Loucy (cell line): ENCODE measurements at regions not wholly inside any gene's neighbourhood (a gene's known extent, or its start where the extent isn't known, plus 50 kb on each side); places are given as distances from the start of the nearest gene placed in this dataset.
"Not testable (repeated sequence)": the region's sequence is repeated elsewhere in the genome, so short reads cannot be mapped to it uniquely, and the experiment has no call there.

Source experiments
- H2AFZ ChIP-seq: fragments of 200-600 bp; sonication (generic); 2 replicates; pipeline ENCODE4 v1.6.0; 2016; ENCODE audit warnings: antibody characterized with exemption, mild to moderate bottlenecking, low read length, moderate library complexity
- H3F3A ChIP-seq: fragments of 200-600 bp; 2 replicates; pipeline ENCODE4 v1.6.0; 2016; ENCODE audit warnings: antibody characterized with exemption, low read depth, mild to moderate bottlenecking
- H3K27me3 ChIP-seq: fragments of 200-600 bp; sonication (generic); 2 replicates; pipeline ENCODE4 v1.6.1; 2014; ENCODE audit warnings: low read length, mild to moderate bottlenecking; ENCODE audit not compliant: insufficient read depth, poor library complexity, severe bottlenecking
- H3K36me3 ChIP-seq: fragments of 200-600 bp; sonication (generic); 2 replicates; pipeline ENCODE4 v1.6.1; 2016; ENCODE audit warnings: low read length; ENCODE audit not compliant: insufficient read depth
- H3K4me1 ChIP-seq: fragments of 200-600 bp; sonication (generic); 2 replicates; pipeline ENCODE4 v1.5.1; 2014; ENCODE audit warnings: low read length, mild to moderate bottlenecking; ENCODE audit not compliant: insufficient read depth, poor library complexity, severe bottlenecking
- H3K4me2 ChIP-seq: fragments of 200-600 bp; sonication (generic); 2 replicates; pipeline ENCODE4 v1.6.0; 2014; ENCODE audit warnings: antibody characterized with exemption, low read length, low read depth, mild to moderate bottlenecking; ENCODE audit not compliant: poor library complexity, severe bottlenecking
- H3K4me3 ChIP-seq: fragments of 200-600 bp; sonication (generic); 2 replicates; pipeline ENCODE4 v1.5.1; 2014; ENCODE audit warnings: low read length, mild to moderate bottlenecking, mixed read lengths; ENCODE audit not compliant: poor library complexity, severe bottlenecking
- H3K79me2 ChIP-seq: fragments of 200-600 bp; sonication (generic); 2 replicates; pipeline ENCODE4 v1.6.1; 2014; ENCODE audit warnings: low read length; ENCODE audit not compliant: insufficient read depth
- H3K9ac ChIP-seq: fragments of 200-600 bp; sonication (generic); 2 replicates; pipeline ENCODE4 v1.6.0; 2014; ENCODE audit warnings: mild to moderate bottlenecking, low read depth, low read length, moderate library complexity; ENCODE audit not compliant: poor library complexity, severe bottlenecking
- H3K9me2 ChIP-seq: fragments of 200-600 bp; sonication (generic); replicated peaks from 2 replicates; pipeline ENCODE4 v1.6.1; 2016; ENCODE audit warnings: low read depth, low read length, mixed read lengths
- H3K9me3 ChIP-seq: fragments of 200-600 bp; sonication (generic); 2 replicates; pipeline ENCODE4 v1.6.1; 2014; ENCODE audit warnings: mild to moderate bottlenecking, antibody characterized with exemption, low read length, low read depth; ENCODE audit not compliant: insufficient read depth
- H4K20me1 ChIP-seq: fragments of 200-600 bp; sonication (generic); 2 replicates; pipeline ENCODE4 v1.6.0; 2014; ENCODE audit warnings: antibody characterized with exemption, low read length, mild to moderate bottlenecking; ENCODE audit not compliant: insufficient read depth, poor library complexity, severe bottlenecking
- EZH2phosphoT487 ChIP-seq: fragments of 200-600 bp; IDR thresholded peaks from 2 replicates; pipeline ENCODE4 v1.6.1; 2018; ENCODE audit warnings: antibody characterized with exemption, mild to moderate bottlenecking, moderate library complexity, borderline replicate concordance
- TF ChIP-seq, protein P1 (sequence below): fragments of 200-600 bp; sonication (generic); conservative IDR thresholded peaks from 2 replicates; pipeline ENCODE4 v1.5.1; 2014; ENCODE audit warnings: mild to moderate bottlenecking, antibody characterized with exemption, low read length

DNA sequence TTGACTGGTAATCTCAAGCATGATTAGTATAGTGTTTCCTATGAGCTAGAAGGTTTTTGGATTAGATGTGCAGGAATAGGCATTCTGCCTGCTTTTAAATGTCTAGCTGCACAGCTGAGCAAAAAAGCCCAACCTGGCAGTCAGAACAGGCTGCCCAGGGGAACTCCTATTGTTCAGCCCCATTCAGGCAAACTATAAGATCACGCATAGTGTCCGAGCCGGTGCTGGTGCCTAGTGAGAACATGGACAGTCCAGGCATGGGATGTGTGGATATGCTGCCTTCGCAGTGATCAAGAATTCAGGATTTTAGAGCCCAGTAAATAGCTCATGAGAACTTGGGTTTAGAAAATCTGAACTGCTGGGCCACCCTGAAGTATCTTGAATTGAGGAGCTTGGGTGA is 348.8 kb downstream of the UTRN start:
- no peak for TF ChIP-seq EZH2phosphoT487
- TF ChIP-seq, protein P1, sequence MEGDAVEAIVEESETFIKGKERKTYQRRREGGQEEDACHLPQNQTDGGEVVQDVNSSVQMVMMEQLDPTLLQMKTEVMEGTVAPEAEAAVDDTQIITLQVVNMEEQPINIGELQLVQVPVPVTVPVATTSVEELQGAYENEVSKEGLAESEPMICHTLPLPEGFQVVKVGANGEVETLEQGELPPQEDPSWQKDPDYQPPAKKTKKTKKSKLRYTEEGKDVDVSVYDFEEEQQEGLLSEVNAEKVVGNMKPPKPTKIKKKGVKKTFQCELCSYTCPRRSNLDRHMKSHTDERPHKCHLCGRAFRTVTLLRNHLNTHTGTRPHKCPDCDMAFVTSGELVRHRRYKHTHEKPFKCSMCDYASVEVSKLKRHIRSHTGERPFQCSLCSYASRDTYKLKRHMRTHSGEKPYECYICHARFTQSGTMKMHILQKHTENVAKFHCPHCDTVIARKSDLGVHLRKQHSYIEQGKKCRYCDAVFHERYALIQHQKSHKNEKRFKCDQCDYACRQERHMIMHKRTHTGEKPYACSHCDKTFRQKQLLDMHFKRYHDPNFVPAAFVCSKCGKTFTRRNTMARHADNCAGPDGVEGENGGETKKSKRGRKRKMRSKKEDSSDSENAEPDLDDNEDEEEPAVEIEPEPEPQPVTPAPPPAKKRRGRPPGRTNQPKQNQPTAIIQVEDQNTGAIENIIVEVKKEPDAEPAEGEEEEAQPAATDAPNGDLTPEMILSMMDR: no peak
- no peak overlapping the region for H2AFZ ChIP-seq
- H4K20me1 ChIP-seq: no peaks in the 10 kb centered on the region
- H3K9me2 ChIP-seq: no peaks in the 10 kb centered on the region
- H3K79me2 ChIP-seq: peaks cover 3% of the 10 kb centered on the region; the same call in 1 of the 2 replicates
- H3K4me2 ChIP-seq: no peak overlapping the region
- H3K4me1 ChIP-seq: peaks cover 6% of the 10 kb centered on the region
- no peaks in the 10 kb centered on the region for H3K9me3 ChIP-seq
- no peaks in the 10 kb centered on the region for H3K27me3 ChIP-seq
- H3K9ac ChIP-seq: no peak overlapping the region
- no peaks in the 10 kb centered on the region for H3F3A ChIP-seq
- no peak overlapping the region for H3K4me3 ChIP-seq
- H3K36me3 ChIP-seq: no peaks in the 10 kb centered on the region

GRCh38 chr6:144634371-144634770 is 349.2 kb downstream of the UTRN start:
- TF ChIP-seq, protein P1: no peak
- TF ChIP-seq EZH2phosphoT487: no peak
- Histone ChIP-seq H3K79me2 (peaks cover 1% of the 10 kb centered on the region; the same call in 1 of the 2 replicates), H2AFZ (no peak overlapping the region), H4K20me1 (no peaks in the 10 kb centered on the region), H3K9me2 (no peaks in the 10 kb centered on the region), H3K36me3 (no peaks in the 10 kb centered on the region), H3K4me2 (no peak overlapping the region), H3K9ac (no peak overlapping the region), H3K4me1 (peaks cover 6% of the 10 kb centered on the region), H3K4me3 (no peak overlapping the region), H3F3A (no peaks in the 10 kb centered on the region), H3K27me3 (no peaks in the 10 kb centered on the region), H3K9me3 (no peaks in the 10 kb centered on the region)

DNA sequence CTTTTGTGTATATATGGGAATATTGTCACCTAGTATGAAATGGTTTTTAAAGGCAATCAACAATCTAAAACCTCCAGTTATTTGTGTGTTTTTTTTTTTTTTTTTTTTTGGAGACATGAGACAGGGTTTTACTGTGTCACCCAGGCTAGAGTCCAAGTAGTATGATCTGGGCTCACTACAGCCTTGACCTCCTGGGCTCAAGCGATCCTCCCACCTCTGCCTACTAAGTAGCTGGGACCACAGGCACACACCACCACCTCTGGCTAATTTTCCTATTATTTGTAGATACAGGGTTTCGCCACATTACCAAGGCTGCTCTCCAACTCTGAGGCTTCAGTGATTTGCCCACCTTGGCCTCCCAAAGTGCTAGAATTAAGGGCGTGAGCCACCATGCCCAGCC is 349.9 kb downstream of the UTRN start:
- Histone ChIP-seq H3K4me1 (peaks cover 6% of the 10 kb centered on the region), H3K4me2 (no peak overlapping the region), H3K9me2 (no peaks in the 10 kb centered on the region), H3K27me3 (no peaks in the 10 kb centered on the region), H2AFZ (no peak overlapping the region), H3K79me2 (no peaks in the 10 kb centered on the region; the same call in none of the 2 replicates), H4K20me1 (no peaks in the 10 kb centered on the region), H3F3A (no peaks in the 10 kb centered on the region), H3K9me3 (no peaks in the 10 kb centered on the region), H3K36me3 (no peaks in the 10 kb centered on the region), H3K9ac (no peak overlapping the region), H3K4me3 (no peak overlapping the region)
- TF ChIP-seq EZH2phosphoT487: no peak
- TF ChIP-seq, protein P1: no peak

GRCh38 chr6:144636025-144636424 is 350.9 kb downstream of the UTRN start:
- H3K4me1 ChIP-seq, H3K36me3 ChIP-seq, H3K9ac ChIP-seq, H3K27me3 ChIP-seq, H2AFZ ChIP-seq, H3K9me2 ChIP-seq, H3K79me2 ChIP-seq, H3F3A ChIP-seq, H3K4me2 ChIP-seq, H3K9me3 ChIP-seq, H3K4me3 ChIP-seq, H4K20me1 ChIP-seq: not testable (repeated sequence)
